Adrenal gland (tissue), 5 donors: ENCODE measurements at regions not wholly inside any gene's neighbourhood (a gene's known extent, or its start where the extent isn't known, plus 50 kb on each side); places are given as distances from the start of the nearest gene placed in this dataset.

Source experiments
- POLR2A ChIP-seq, 2 donors: fragments of 450-650 bp; IDR thresholded peaks; one replicate each; pipeline ENCODE4 v1.6.1; 2017; ENCODE audit warnings: antibody characterized with exemption in 2 of 2, mild to moderate bottlenecking in 2 of 2, moderate library complexity in 1 of 2
- TF ChIP-seq, protein P1 (sequence below), 6 experiments: fragments of 450-650 bp in 4 of 6; fragments of 200-600 bp in 2 of 6; sonication (generic) in 1 of 6; IDR thresholded peaks; 1 replicate in 5 of 6; 2 replicates in 1 of 6; pipeline versions ENCODE4 v1.5.1 to v1.8.0; 2016 to 2021; ENCODE audit warnings: antibody characterized with exemption in 6 of 6, mild to moderate bottlenecking in 2 of 6, moderate library complexity in 1 of 6
- donor health status: DM: no; HTN: no; CAD: no.

DNA sequence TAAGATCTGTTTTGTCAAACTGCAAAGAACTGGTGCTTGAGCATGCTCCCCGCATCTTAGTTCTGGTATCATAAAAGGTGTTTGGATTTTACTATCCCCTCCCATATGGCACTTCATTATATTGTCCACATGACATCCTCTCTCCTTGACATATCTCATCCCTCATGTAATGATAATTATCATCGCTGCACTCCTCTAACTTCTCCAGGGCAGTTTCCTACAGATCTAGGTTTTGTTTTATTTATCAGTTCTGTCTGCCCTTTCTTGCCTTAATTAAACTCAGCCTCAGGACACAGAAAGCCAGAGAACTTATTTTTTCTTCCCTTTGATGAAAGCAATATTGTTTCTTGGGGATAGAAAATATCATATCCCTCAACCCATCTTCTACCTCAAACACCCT is 129.6 kb upstream of the DDX18 start:
- TF ChIP-seq, protein P1, sequence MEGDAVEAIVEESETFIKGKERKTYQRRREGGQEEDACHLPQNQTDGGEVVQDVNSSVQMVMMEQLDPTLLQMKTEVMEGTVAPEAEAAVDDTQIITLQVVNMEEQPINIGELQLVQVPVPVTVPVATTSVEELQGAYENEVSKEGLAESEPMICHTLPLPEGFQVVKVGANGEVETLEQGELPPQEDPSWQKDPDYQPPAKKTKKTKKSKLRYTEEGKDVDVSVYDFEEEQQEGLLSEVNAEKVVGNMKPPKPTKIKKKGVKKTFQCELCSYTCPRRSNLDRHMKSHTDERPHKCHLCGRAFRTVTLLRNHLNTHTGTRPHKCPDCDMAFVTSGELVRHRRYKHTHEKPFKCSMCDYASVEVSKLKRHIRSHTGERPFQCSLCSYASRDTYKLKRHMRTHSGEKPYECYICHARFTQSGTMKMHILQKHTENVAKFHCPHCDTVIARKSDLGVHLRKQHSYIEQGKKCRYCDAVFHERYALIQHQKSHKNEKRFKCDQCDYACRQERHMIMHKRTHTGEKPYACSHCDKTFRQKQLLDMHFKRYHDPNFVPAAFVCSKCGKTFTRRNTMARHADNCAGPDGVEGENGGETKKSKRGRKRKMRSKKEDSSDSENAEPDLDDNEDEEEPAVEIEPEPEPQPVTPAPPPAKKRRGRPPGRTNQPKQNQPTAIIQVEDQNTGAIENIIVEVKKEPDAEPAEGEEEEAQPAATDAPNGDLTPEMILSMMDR (IDR thresholded peaks at IDR 0.05): no peak
- no peak for TF ChIP-seq POLR2A (IDR thresholded peaks at IDR 0.05)
